Duodenal mucosa (tissue), 2 donors: ENCODE measurements at regions not wholly inside any gene's neighbourhood (a gene's known extent, or its start where the extent isn't known, plus 50 kb on each side); places are given as distances from the start of the nearest gene placed in this dataset.

Experiments
- H3K27ac ChIP-seq: one replicate; pipeline ENCODE4 v1.7.0; 2013; ENCODE audit warnings: low read depth, low read length
- H3K27me3 ChIP-seq, 2 donors: one replicate each; pipeline ENCODE4 v1.7.0; 2013; ENCODE audit warnings: low read length in 2 of 2, control low read depth in 1 of 2; ENCODE audit not compliant: insufficient read depth in 2 of 2, control insufficient read depth in 1 of 2
- H3K36me3 ChIP-seq, 2 donors: one replicate each; pipeline ENCODE4 v1.7.0; 2013; ENCODE audit warnings: low read length in 2 of 2, control low read depth in 1 of 2; ENCODE audit not compliant: insufficient read depth in 2 of 2, control insufficient read depth in 1 of 2
- H3K4me1 ChIP-seq, 2 donors: one replicate each; pipeline ENCODE4 v1.7.0; 2013; ENCODE audit warnings: low read length in 2 of 2, control low read depth in 1 of 2; ENCODE audit not compliant: insufficient read depth in 2 of 2, control insufficient read depth in 1 of 2
- H3K4me3 ChIP-seq, 2 donors: one replicate each; pipeline ENCODE4 v1.7.0; 2013; ENCODE audit warnings: low read length in 2 of 2, low read depth in 1 of 2
- H3K9ac ChIP-seq, 2 donors: one replicate each; pipeline ENCODE4 v1.7.0; 2013; ENCODE audit warnings: low read length in 2 of 2, low read depth in 1 of 2
- H3K9me3 ChIP-seq, 2 donors: one replicate each; pipeline ENCODE4 v1.7.0; 2013; ENCODE audit warnings: low read length in 2 of 2, control low read depth in 1 of 2; ENCODE audit not compliant: control insufficient read depth in 1 of 2

GRCh38 chr5:104412649-104413240 is 850.2 kb upstream of the NUDT12 start:
- H3K9ac ChIP-seq: no peak overlapping the region
- no peaks in the 10 kb centered on the region for H3K9me3 ChIP-seq
- no peak overlapping the region for H3K27ac ChIP-seq
- H3K4me3 ChIP-seq: no peak overlapping the region
- no peaks in the 10 kb centered on the region for H3K27me3 ChIP-seq
- H3K36me3 ChIP-seq: no peaks in the 10 kb centered on the region
- H3K4me1 ChIP-seq: no peaks in the 10 kb centered on the region

GRCh38 chr5:104400941-104401340 is 838.4 kb upstream of the NUDT12 start:
- Histone ChIP-seq H3K9me3 (no peaks in the 10 kb centered on the region), H3K27me3 (no peaks in the 10 kb centered on the region), H3K36me3 (no peaks in the 10 kb centered on the region), H3K27ac (no peak overlapping the region), H3K4me1 (no peaks in the 10 kb centered on the region), H3K4me3 (no peak overlapping the region), H3K9ac (no peak overlapping the region)

GRCh38 chr5:104385906-104386305 is 823.3 kb upstream of the NUDT12 start:
- Histone ChIP-seq H3K27ac (no peak overlapping the region), H3K27me3 (no peaks in the 10 kb centered on the region), H3K4me3 (no peak overlapping the region), H3K9ac (no peak overlapping the region), H3K4me1 (no peaks in the 10 kb centered on the region), H3K36me3 (no peaks in the 10 kb centered on the region), H3K9me3 (peaks cover under 1 to 7% of the 10 kb centered on the region in 2 donors)

- H3K4me1 ChIP-seq: no peaks in the 10 kb centered on the region
- H3K9ac ChIP-seq: no peak overlapping the region
- H3K27ac ChIP-seq: no peak overlapping the region
- H3K27me3 ChIP-seq: no peaks in the 10 kb centered on the region
- H3K4me3 ChIP-seq: no peak overlapping the region
- no peaks in the 10 kb centered on the region for H3K36me3 ChIP-seq
- no peaks in the 10 kb centered on the region for H3K9me3 ChIP-seq
These were observed 812.8 kb upstream of the NUDT12 start for GRCh38 chr5:104375345-104375744.

GRCh38 chr5:104372796-104373195 is 810.2 kb upstream of the NUDT12 start:
- Histone ChIP-seq H3K4me1 (no peaks in the 10 kb centered on the region), H3K27ac (no peak overlapping the region), H3K36me3 (no peaks in the 10 kb centered on the region), H3K27me3 (no peaks in the 10 kb centered on the region), H3K9ac (no peak overlapping the region), H3K4me3 (no peak overlapping the region), H3K9me3 (no peaks in the 10 kb centered on the region)

- Histone ChIP-seq H3K9me3 (no peaks in the 10 kb centered on the region), H3K27me3 (no peaks in the 10 kb centered on the region), H3K4me1 (no peaks in the 10 kb centered on the region), H3K9ac (no peak overlapping the region), H3K27ac (no peak overlapping the region), H3K4me3 (no peak overlapping the region), H3K36me3 (no peaks in the 10 kb centered on the region)
These were observed 809.8 kb upstream of the NUDT12 start for GRCh38 chr5:104372376-104372775.

GRCh38 chr5:104370523-104370922 is 807.9 kb upstream of the NUDT12 start:
- Histone ChIP-seq H3K9ac (no peak overlapping the region), H3K27ac (no peak overlapping the region), H3K4me3 (no peak overlapping the region), H3K36me3 (no peaks in the 10 kb centered on the region), H3K27me3 (no peaks in the 10 kb centered on the region), H3K9me3 (no peaks in the 10 kb centered on the region), H3K4me1 (no peaks in the 10 kb centered on the region)

- H3K27me3 ChIP-seq: no peaks in the 10 kb centered on the region
- H3K27ac ChIP-seq: no peak overlapping the region
- no peaks in the 10 kb centered on the region for H3K9me3 ChIP-seq
- no peaks in the 10 kb centered on the region for H3K36me3 ChIP-seq
- no peak overlapping the region for H3K4me3 ChIP-seq
- no peaks in the 10 kb centered on the region for H3K4me1 ChIP-seq
- H3K9ac ChIP-seq: no peak overlapping the region
These were observed 805.4 kb upstream of the NUDT12 start for GRCh38 chr5:104367978-104368377.

- H3K9ac ChIP-seq: no peak overlapping the region
- no peaks in the 10 kb centered on the region for H3K4me1 ChIP-seq
- H3K9me3 ChIP-seq: peaks cover 0 to 3% of the 10 kb centered on the region in 2 donors
- H3K36me3 ChIP-seq: no peaks in the 10 kb centered on the region
- no peak overlapping the region for H3K4me3 ChIP-seq
- no peaks in the 10 kb centered on the region for H3K27me3 ChIP-seq
- no peak overlapping the region for H3K27ac ChIP-seq
These were observed 801.0 kb upstream of the NUDT12 start for GRCh38 chr5:104363567-104363966.

GRCh38 chr5:104361932-104362331 is 799.3 kb upstream of the NUDT12 start:
- no peak overlapping the region for H3K9ac ChIP-seq
- H3K27ac ChIP-seq: no peak overlapping the region
- peaks cover 0 to 3% of the 10 kb centered on the region in 2 donors for H3K9me3 ChIP-seq
- no peaks in the 10 kb centered on the region for H3K4me1 ChIP-seq
- H3K36me3 ChIP-seq: no peaks in the 10 kb centered on the region
- H3K27me3 ChIP-seq: no peaks in the 10 kb centered on the region
- H3K4me3 ChIP-seq: no peak overlapping the region

- no peaks in the 10 kb centered on the region for H3K27me3 ChIP-seq
- H3K9me3 ChIP-seq: no peaks in the 10 kb centered on the region
- H3K4me3 ChIP-seq: no peak overlapping the region
- no peaks in the 10 kb centered on the region for H3K36me3 ChIP-seq
- no peaks in the 10 kb centered on the region for H3K4me1 ChIP-seq
- H3K27ac ChIP-seq: no peak overlapping the region
- no peak overlapping the region for H3K9ac ChIP-seq
These were observed 792.8 kb upstream of the NUDT12 start for GRCh38 chr5:104355350-104355749.
